Fibroblast of upper back skin (primary cell): ENCODE measurements at regions not wholly inside any gene's neighbourhood (a gene's known extent, or its start where the extent isn't known, plus 50 kb on each side); places are given as distances from the start of the nearest gene placed in this dataset.

ENCODE experiments used
- DNase-seq: peaks from one replicate; pipeline ENCODE4 v3.0.0-alpha.2; 2013

DNA sequence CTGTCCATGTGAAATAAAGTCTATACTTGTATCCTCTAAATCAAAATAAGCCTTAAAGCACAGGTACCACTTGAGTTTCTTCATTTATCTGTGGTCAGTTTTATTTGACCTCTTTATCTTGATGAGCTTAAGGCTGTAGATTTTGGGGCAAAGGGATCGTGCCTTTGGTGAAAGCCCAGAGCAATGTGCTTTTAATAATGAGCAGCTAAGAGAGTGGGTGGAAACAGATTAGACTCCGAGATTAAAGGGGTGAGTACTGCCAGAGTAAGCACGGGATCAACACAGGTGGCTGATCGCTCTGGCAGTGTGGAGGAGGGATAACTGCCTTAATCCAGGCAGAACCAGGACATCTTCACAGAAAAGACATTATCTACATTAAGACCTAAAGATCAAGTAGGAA is 280.4 kb downstream of the TDRD15 start:
- no peak for DNase-seq

GRCh38 chr2:21404827-21405625 is 281.3 kb downstream of the TDRD15 start:
- peak; percentile 4 for DNase-seq

DNA sequence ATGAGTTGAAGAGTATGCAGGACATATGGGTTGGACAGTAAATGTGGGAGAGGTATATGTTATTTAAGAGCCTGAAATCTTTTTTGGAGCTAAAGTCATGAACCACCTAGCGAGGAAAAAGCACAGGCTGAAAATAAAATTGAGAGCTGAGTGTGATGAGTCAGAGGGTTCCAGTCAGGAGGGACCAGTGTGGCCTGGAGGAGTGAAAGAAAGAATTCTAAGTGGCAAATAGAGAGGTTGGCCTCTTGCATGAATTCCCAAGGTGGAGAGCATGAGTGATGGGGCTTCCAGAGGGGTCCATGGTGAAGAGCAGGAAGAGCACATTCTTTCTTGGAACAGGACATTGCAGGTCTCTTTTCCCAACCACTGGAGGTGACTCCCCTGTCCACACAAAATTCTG is 282.6 kb downstream of the TDRD15 start:
- DNase-seq, result no peak

GRCh38 chr2:21406911-21407310 is 283.1 kb downstream of the TDRD15 start:
- no peak for DNase-seq

DNA sequence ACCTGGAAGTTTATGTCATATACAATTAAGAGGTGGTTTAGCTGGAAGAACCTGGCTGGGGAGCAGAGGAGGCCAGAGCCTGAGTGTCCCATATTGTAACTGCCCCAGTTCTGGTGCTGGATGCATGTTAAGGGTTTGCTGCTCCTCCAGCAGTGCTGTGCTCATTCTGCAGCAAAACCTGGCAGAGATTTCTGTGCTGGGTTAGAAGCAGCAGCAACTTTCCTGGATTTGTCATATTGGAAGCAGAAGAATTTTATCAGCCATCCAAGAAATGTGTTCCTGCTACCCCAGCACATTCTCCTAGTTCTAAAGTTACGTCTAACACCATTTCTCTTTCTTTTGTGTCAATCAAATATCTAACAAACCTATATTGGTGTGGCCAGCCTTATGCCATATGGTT is 284.1 kb downstream of the TDRD15 start:
- DNase-seq, result no peak

DNA sequence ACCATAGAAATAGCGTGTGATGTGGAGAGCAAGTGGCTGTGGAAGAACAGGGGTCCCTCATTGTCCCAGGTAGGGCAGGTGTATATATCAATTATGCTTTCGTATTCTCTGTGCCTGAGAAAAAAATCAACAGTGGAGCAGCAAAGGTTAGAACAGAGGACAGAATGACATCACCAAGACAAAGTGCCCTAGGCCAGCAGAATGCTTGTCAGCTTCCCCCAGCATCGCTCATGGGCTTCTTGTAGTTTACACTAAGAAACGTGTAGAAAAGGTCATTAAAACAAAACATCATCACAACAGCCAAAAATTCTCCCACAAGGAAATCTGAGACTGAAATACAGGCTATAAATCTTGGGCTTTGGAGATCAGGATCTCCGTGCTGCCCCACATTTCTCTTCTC is 288.0 kb downstream of the TDRD15 start:
- no peak for DNase-seq

DNA sequence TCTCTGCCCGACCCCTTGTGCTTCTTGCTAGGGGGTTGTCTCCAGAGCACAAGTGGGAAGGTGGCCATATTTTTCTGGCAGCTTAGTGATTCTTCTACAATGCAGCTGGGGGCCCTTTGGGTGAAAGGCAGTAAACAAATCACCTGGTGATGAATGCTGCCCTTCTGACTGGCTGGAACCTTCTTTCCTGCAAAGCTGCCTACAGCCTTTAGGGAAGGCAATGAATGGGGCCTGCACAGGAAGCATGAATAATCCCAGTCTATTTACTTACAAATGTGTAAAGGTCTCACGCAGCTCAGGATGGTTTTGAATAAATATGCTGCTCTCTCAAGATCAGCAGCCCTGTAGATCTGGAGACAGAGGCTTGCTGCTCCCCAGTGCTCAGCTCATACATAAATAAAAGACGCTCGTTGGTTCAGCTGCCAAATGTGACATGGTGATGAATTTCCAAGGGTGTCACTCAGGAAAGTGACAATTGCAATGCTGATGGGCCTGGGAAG is 289.2 kb downstream of the TDRD15 start:
- DNase-seq, result no peak

- no peak for DNase-seq
These were observed 291.5 kb downstream of the TDRD15 start for GRCh38 chr2:21415234-21415633.

- no peak for DNase-seq
These were observed 292.5 kb downstream of the TDRD15 start for GRCh38 chr2:21416226-21416625.

DNA sequence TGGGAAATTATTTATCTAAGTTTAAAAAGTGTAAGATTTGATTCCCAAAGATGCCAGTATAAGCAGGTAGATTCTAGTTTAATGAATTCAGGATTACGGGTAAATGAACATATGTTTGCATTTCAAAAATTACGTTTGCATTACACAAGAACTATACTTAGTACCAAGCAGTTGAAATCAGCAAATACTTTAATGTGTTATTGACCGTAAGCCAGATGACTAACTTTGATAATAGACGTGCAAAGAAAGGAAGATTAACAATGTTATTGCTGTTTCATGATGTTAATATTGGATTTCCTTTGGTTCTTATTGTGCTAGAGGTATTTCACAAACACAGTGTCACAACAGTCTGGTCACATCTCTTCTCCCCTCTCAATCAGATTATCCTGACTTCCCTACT is 294.7 kb downstream of the TDRD15 start:
- DNase-seq, result no peak

- no peak for DNase-seq
These were observed 297.0 kb downstream of the TDRD15 start for GRCh38 chr2:21420553-21421335.

GRCh38 chr2:21422050-21422449 is 298.3 kb downstream of the TDRD15 start:
- DNase-seq, result no peak

GRCh38 chr2:21422724-21423522 is 299.2 kb downstream of the TDRD15 start:
- no peak for DNase-seq

DNA sequence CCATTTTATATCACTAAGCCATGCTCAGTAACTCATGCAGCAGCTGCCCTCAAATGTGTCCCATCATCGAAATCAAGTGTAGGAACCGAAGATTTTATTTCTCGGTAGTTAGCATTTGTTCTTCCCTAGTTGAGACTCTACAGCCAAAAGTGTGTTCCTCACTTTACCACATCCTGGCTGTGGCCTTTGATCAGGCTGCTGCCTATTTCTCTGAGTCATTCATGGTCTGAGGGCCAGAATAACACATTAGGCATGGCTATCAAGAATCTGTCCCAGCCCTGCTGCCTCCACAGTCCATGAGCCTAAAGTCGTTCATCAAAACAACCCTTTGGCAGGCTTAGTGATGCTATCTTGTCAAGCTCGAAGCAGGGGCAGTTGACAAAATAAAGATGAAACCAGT is 300.1 kb downstream of the TDRD15 start:
- no peak for DNase-seq

DNA sequence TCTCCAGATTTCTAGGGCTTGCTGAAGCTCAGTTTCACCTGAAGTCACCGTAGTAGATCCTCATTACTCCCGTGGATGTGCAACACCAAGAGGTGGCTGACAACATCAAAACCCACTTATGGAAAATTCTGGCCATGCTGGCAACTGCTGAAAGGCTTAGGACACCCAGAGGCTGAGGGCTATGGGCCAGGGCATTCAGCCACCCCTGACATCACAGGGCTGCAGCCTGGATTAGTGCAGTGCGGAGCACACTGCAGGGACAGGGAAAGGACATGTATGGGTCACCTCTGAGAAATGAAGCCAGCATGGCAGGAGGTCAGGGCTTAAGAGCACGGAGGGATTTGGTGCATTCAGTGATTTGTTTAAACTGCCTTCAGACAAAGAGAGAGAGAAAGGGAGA is 300.6 kb downstream of the TDRD15 start:
- no peak for DNase-seq

GRCh38 chr2:21427606-21428005 is 303.8 kb downstream of the TDRD15 start:
- no peak for DNase-seq

GRCh38 chr2:21428754-21429153 is 305.0 kb downstream of the TDRD15 start:
- no peak for DNase-seq

DNA sequence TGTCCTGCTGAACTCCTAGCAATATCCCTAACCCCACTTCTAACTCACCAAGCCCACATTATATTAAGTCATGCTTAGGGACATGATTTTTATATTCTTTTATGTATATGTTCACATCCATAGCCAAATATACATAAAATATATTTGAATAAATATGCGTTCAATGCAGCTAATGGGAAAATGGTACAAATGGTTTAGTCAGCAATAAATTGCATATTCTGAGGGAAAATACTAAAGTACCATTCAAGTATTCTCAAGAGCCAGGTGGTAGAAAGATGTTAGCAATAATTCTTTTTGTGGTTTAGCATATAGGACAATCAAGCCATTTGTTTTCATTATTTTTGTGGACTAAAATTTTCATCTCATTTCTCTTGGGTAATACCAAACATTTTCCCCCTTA is 306.0 kb downstream of the TDRD15 start:
- DNase-seq, result no peak

GRCh38 chr2:21431078-21431477 is 307.3 kb downstream of the TDRD15 start:
- DNase-seq, result no peak

- DNase-seq, result peak; percentile 11
These were observed 315.2 kb downstream of the TDRD15 start for GRCh38 chr2:21438949-21439348.

- DNase-seq, result no peak
These were observed 317.7 kb downstream of the TDRD15 start for GRCh38 chr2:21441442-21441841.

DNA sequence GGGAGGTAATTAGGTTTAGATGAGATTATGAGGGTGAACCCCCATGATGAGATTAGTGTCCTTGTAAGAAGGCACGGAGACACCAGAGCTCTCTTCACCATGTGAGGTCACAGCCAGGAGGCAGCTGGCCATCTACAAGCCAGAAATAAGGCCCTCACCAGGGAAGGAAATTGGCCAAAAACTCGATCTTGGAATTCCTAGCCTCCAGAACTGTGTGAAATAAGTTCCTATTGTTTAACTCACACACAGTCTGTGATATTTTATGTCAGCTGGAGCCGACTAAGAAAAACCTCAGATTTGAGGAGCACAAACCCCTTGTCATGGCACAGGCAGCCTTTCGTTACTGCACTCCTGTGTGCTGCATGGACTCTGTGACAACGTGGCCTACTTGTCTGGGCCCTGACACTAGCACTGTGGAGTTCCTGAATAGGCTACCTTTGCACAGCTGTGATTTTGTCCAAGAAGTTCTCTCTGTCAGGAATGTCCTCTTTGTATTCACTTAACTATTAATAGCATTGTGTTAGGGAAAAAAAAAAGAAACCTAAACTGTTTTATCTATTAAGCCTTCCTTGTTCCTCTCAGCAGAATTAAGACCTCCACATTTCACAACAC is 319.8 kb downstream of the TDRD15 start:
- no peak for DNase-seq

- no peak for DNase-seq
These were observed 326.1 kb downstream of the TDRD15 start for GRCh38 chr2:21449881-21450280.
